OCI-LY3 (cell line): ENCODE measurements at regions not wholly inside any gene's neighbourhood (a gene's known extent, or its start where the extent isn't known, plus 50 kb on each side); places are given as distances from the start of the nearest gene placed in this dataset.

Experiments used
- H2AFZ ChIP-seq: fragments of 200-600, 300-600 bp; shearing (Covaris generic); 2 replicates; pipeline ENCODE4 v1.6.0; 2014; ENCODE audit warnings: antibody characterized with exemption, low read depth, low read length
- H3K27ac ChIP-seq: fragments of 200-600, 300-600 bp; sonication (generic); 2 replicates; pipeline ENCODE4 v1.5.1; 2014; ENCODE audit warnings: mild to moderate bottlenecking, low read length, moderate library complexity, mixed read lengths
- H3K27me3 ChIP-seq: fragments of 200-600, 300-600 bp; sonication (generic); 2 replicates; pipeline ENCODE4 v1.6.1; 2014; ENCODE audit warnings: low read depth, low read length, mixed read lengths
- H3K36me3 ChIP-seq: fragments of 200-600, 300-600 bp; sonication (generic); replicated peaks from 2 replicates; pipeline ENCODE3; 2014; ENCODE audit warnings: low read depth, low read length, mixed read lengths
- H3K4me1 ChIP-seq: fragments of 300-600, 200-600 bp; sonication (generic); 2 replicates; pipeline ENCODE4 v1.6.1; 2014; ENCODE audit warnings: low read length, mixed read lengths
- H3K4me2 ChIP-seq: fragments of 200-600, 300-600 bp; sonication (generic); 2 replicates; pipeline ENCODE4 v1.6.1; 2014; ENCODE audit warnings: low read length, mixed read lengths
- H3K4me3 ChIP-seq: fragments of 300-600, 200-600 bp; sonication (generic); 2 replicates; pipeline ENCODE4 v1.5.1; 2014; ENCODE audit warnings: antibody characterized with exemption, mild to moderate bottlenecking, low read length, moderate library complexity
- H3K79me2 ChIP-seq: fragments of 300-600, 200-600 bp; shearing (Covaris generic); 2 replicates; pipeline ENCODE4 v1.6.1; 2014; ENCODE audit warnings: mild to moderate bottlenecking, low read length, mixed read lengths
- H3K9ac ChIP-seq: fragments of 300-600, 200-600 bp; shearing (Covaris generic); 2 replicates; pipeline ENCODE4 v1.6.0; 2014; ENCODE audit warnings: mild to moderate bottlenecking, low read length, moderate library complexity
- H3K9me3 ChIP-seq: fragments of 200-600, 300-600 bp; shearing (Covaris generic); 2 replicates; pipeline ENCODE4 v1.6.1; 2014; ENCODE audit warnings: low read length, mixed read lengths; ENCODE audit not compliant: insufficient read depth
- H4K20me1 ChIP-seq: fragments of 200-600, 300-600 bp; sonication (generic); 2 replicates; pipeline ENCODE4 v1.6.1; 2016; ENCODE audit warnings: low read length, mixed read lengths; ENCODE audit not compliant: insufficient read depth
- EZH2phosphoT487 ChIP-seq: fragments of 200-600 bp; shearing (Covaris generic); IDR thresholded peaks from 2 replicates; pipeline ENCODE4 v1.6.1; 2018; ENCODE audit warnings: antibody characterized with exemption, mixed run types, low read depth
- TF ChIP-seq, protein P1 (sequence below): fragments of 200-600, 300-600 bp; sonication (generic); IDR thresholded peaks from 2 replicates; pipeline ENCODE4 v1.5.1; 2014; ENCODE audit warnings: antibody characterized with exemption, low read length, low read depth

DNA sequence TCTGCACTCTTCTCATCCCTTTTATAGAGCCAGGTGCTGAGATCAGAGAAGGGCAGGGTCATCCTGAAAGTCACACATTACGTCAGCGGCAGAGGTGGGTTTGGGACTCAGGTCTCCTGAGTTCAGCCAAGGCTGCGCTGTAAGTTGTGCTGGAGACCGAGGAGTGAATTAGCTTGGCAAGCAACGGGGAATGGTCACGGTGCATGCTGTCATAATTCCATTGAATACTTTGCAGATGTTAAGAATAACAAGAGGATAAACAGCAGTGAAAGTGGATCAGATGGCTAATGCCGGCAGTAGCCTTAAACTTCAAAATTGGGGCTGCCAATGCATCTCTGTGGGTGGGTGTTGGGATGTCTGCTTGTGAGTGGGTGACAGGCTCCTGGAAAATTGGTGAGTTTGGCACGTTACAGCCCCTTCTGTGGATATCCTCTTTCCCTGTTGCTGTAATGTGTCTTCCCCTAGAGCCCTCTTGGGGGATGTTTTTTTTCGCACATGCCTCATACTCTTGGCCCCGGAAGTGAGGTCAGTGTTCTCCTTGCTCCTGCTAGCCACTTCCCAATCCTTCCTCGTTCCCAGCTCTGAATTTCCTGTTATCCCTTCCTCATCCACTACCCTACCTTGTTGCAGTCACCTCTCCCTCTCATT is 287.1 kb upstream of the SRRM4 start:
- Histone ChIP-seq H3K79me2 (no peaks in the 10 kb centered on the region), H3K36me3 (no peaks in the 10 kb centered on the region), H3K4me3 (no peak overlapping the region), H3K4me1 (no peaks in the 10 kb centered on the region), H3K27me3 (no peaks in the 10 kb centered on the region), H3K4me2 (no peak overlapping the region), H4K20me1 (no peaks in the 10 kb centered on the region), H3K9me3 (no peaks in the 10 kb centered on the region), H3K27ac (no peak overlapping the region), H2AFZ (no peak overlapping the region), H3K9ac (no peak overlapping the region)
- TF ChIP-seq, protein P1, sequence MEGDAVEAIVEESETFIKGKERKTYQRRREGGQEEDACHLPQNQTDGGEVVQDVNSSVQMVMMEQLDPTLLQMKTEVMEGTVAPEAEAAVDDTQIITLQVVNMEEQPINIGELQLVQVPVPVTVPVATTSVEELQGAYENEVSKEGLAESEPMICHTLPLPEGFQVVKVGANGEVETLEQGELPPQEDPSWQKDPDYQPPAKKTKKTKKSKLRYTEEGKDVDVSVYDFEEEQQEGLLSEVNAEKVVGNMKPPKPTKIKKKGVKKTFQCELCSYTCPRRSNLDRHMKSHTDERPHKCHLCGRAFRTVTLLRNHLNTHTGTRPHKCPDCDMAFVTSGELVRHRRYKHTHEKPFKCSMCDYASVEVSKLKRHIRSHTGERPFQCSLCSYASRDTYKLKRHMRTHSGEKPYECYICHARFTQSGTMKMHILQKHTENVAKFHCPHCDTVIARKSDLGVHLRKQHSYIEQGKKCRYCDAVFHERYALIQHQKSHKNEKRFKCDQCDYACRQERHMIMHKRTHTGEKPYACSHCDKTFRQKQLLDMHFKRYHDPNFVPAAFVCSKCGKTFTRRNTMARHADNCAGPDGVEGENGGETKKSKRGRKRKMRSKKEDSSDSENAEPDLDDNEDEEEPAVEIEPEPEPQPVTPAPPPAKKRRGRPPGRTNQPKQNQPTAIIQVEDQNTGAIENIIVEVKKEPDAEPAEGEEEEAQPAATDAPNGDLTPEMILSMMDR = no peak
- no peak for TF ChIP-seq EZH2phosphoT487

DNA sequence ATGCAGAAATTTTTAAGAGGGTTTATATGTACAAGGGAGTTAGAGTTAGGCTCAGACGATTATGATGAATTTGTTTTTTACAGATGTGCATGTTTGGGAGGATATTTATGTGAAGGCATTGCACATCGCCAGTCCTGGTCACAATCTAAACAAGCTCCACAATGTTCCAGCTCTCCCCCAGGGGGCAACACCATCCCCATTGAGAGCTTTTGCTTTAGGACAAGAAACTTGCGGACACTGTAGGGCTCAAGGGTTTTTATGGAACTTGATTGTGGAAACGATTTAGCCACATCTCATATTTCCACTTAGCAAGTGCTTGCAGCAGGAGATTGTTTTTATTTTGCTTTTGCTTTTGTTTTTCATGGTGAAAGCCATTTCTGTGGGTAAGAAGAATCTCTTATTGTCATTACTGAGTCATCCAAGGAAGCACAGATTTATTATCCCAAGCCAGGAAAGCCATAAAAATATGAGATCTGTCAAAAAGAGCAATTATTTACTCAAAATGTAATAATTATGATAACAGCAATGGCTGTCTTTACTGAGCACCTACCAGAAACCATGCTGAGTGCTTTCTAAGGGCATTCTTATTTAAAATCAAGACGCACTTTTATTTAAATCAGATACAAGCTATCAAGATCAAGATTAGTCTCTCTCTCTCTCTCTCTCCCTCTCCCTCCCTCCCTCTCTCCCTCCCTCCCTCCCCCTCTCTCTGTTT is 276.7 kb upstream of the SRRM4 start:
- no peak overlapping the region for H2AFZ ChIP-seq
- no peaks in the 10 kb centered on the region for H3K36me3 ChIP-seq
- H4K20me1 ChIP-seq = no peaks in the 10 kb centered on the region

DNA sequence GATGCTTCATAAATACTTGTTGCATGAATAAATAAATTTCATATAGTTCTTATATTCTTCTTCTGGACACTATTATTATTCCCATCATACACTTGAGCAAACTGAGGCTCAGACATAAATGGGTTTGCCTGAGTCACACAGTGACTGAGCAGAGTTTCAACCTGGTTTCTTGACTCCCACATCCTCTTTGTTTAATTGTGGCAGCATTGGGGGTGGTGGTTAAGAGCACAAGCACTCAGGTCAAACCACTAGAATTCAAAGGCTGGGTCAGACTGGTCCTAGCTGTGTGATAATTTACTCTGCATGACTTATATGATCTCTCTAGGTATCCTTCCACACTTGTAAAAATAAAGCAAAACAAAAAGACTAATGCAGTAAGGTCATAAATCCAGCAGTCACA is 274.9 kb upstream of the SRRM4 start:
- no peak overlapping the region for H3K9ac ChIP-seq
- no peaks in the 10 kb centered on the region for H3K36me3 ChIP-seq
- H3K27me3 ChIP-seq = no peaks in the 10 kb centered on the region; the same call in 1 of the 2 replicates
- no peaks in the 10 kb centered on the region for H3K4me1 ChIP-seq
- TF ChIP-seq, protein P1 = no peak
- TF ChIP-seq EZH2phosphoT487 = no peak
- H2AFZ ChIP-seq = no peak overlapping the region
- H3K4me2 ChIP-seq = no peak overlapping the region
- H3K4me3 ChIP-seq = no peak overlapping the region
- no peak overlapping the region for H3K27ac ChIP-seq
- H4K20me1 ChIP-seq = no peaks in the 10 kb centered on the region
- no peaks in the 10 kb centered on the region for H3K9me3 ChIP-seq
- no peaks in the 10 kb centered on the region for H3K79me2 ChIP-seq

More for the DNA sequence above, 276.7 kb upstream of the SRRM4 start:
- H3K4me1 ChIP-seq = no peaks in the 10 kb centered on the region
- TF ChIP-seq, protein P1 = no peak
- no peak for TF ChIP-seq EZH2phosphoT487
- no peak overlapping the region for H3K27ac ChIP-seq
- H3K4me2 ChIP-seq = no peak overlapping the region
- H3K79me2 ChIP-seq = no peaks in the 10 kb centered on the region
- no peak overlapping the region for H3K4me3 ChIP-seq
- H3K9me3 ChIP-seq = no peaks in the 10 kb centered on the region
- H3K27me3 ChIP-seq = no peaks in the 10 kb centered on the region; the same call in 1 of the 2 replicates
- H3K9ac ChIP-seq = no peak overlapping the region

DNA sequence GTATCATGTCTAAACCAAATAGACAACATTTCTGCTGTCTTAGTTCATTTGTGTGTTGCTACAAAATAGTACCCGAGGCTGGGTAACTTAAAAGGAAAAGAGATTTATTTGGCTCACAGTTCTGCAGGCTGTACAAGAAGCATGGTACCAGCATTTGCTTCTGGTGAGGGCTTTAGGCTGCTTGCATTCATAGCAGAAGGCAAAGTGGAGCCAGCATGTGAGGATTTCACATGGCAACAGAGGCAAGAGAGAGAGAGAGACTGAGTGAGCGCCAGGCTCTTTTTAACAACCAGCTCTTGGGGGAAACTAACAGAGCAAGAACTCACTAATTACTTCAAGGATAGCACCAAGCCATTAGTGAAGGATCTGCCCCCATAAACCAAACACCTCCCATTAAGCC is 271.4 kb upstream of the SRRM4 start:
- H3K27ac ChIP-seq = no peak overlapping the region
- H3K4me1 ChIP-seq = no peaks in the 10 kb centered on the region
- H3K9ac ChIP-seq = no peak overlapping the region
- H3K4me3 ChIP-seq = no peak overlapping the region
- no peak overlapping the region for H3K4me2 ChIP-seq
- H4K20me1 ChIP-seq = no peaks in the 10 kb centered on the region
- H2AFZ ChIP-seq = no peak overlapping the region
- H3K36me3 ChIP-seq = no peaks in the 10 kb centered on the region
- no peaks in the 10 kb centered on the region for H3K79me2 ChIP-seq
- no peaks in the 10 kb centered on the region for H3K9me3 ChIP-seq
- H3K27me3 ChIP-seq = no peaks in the 10 kb centered on the region
- TF ChIP-seq, protein P1 = no peak
- no peak for TF ChIP-seq EZH2phosphoT487
